HCT116 (cell line): ENCODE measurements at regions not wholly inside any gene's neighbourhood (a gene's known extent, or its start where the extent isn't known, plus 50 kb on each side); places are given as distances from the start of the nearest gene placed in this dataset.

Experiments used
- ATAC-seq: fragments of 200-7000 bp; cut with Tn5 transposase; 2 replicates; pipeline ENCODE4 v1.9.1; 2020; ENCODE audit warnings: mild to moderate bottlenecking, moderate library complexity
- BruUV-seq: library from RNA; stranded (reverse); fragments of 400-500 nt; replicated peaks from 2 replicates; lab custom pipeline; 2021; lab: Mats Ljungman, UMichigan
- CTCF ChIA-PET: fragments of 300-600 bp; sonication (Branson Sonifier 250); formaldehyde crosslinking; loops from one replicate; lab custom pipeline; 2021; ENCODE audit warnings: antibody characterized with exemption; lab: Charles Lee
- POLR2A ChIA-PET: fragments of 300-600, 350-600 bp; sonication (Branson Sonifier 250); formaldehyde crosslinking; loops from one replicate; lab custom pipeline; 2021; ENCODE audit warnings: antibody characterized with exemption; lab: Charles Lee
- RAD21 ChIA-PET, 2 experiments: fragments of 300-600 bp; sonication (Branson Sonifier 250); formaldehyde crosslinking; loops; one replicate each; lab custom pipeline; 2023; ENCODE audit warnings: low total read pairs in 2 of 2; ENCODE audit not compliant: uncharacterized antibody in 2 of 2, unreplicated experiment in 2 of 2, low non-redundant PET in 1 of 2; lab: Charles Lee
- DNase-seq: peaks from one replicate; pipeline ENCODE4 v3.0.0-alpha.2; 2010; ENCODE audit warnings: low read depth, low spot score
- H2AFZ ChIP-seq: fragments of 200-600 bp; shearing (Covaris generic), sonication (generic); 2 replicates; pipeline ENCODE4 v1.6.1; 2017; ENCODE audit warnings: low read depth, mixed run types, mixed read lengths, antibody characterized with exemption, low read length; ENCODE audit not compliant: poor library complexity, severe bottlenecking
- H3K27ac ChIP-seq: 2 replicates; pipeline ENCODE4 v1.5.1; 2012; ENCODE audit warnings: low read depth, low read length
- H3K27me3 ChIP-seq: fragments of 200-600 bp; sonication (generic); 2 replicates; pipeline ENCODE4 v1.6.1; 2016; ENCODE audit warnings: mixed run types, low read length, mixed read lengths; ENCODE audit not compliant: insufficient read depth
- H3K36me3 ChIP-seq, 2 experiments: fragments of 200-500 bp in 1 of 2; fragments of 200-600 bp in 1 of 2; sonication (Bioruptor generic) in 1 of 2; sonication (generic) in 1 of 2; 2 replicates each; pipeline versions ENCODE4 v1.5.1 to v1.6.1; 2014 to 2016; ENCODE audit warnings: low read length in 2 of 2, inconsistent platforms in 1 of 2, mixed read lengths in 1 of 2, mixed run types in 1 of 2; ENCODE audit not compliant: insufficient read depth in 2 of 2, control insufficient read depth in 1 of 2
- H3K4me1 ChIP-seq, 2 experiments: fragments of 200-600 bp in 1 of 2; sonication (generic) in 1 of 2; 2 replicates each; pipeline versions ENCODE4 v1.5.1 to v1.6.1; 2012 to 2017; ENCODE audit warnings: low read length in 2 of 2, inconsistent platforms in 1 of 2, mild to moderate bottlenecking in 1 of 2, mixed read lengths in 1 of 2, mixed run types in 1 of 2, moderate library complexity in 1 of 2; ENCODE audit not compliant: insufficient read depth in 2 of 2, control insufficient read depth in 1 of 2
- H3K4me2 ChIP-seq: fragments of 200-600 bp; sonication (generic); 2 replicates; pipeline ENCODE4 v1.6.1; 2017; ENCODE audit warnings: mixed run types, low read length, mixed read lengths
- H3K4me3 ChIP-seq, 2 experiments: fragments of 200-600 bp in 1 of 2; sonication (generic) in 1 of 2; replicated peaks in 1 of 2; 2 replicates each; pipeline ENCODE4 v1.5.1; 2011 to 2016; ENCODE audit warnings: low read length in 2 of 2, control low read depth in 1 of 2, low read depth in 1 of 2, mild to moderate bottlenecking in 1 of 2, mixed read lengths in 1 of 2, mixed run types in 1 of 2
- H3K79me2 ChIP-seq: fragments of 200-600 bp; sonication (generic); 2 replicates; pipeline ENCODE4 v1.6.1; 2017; ENCODE audit warnings: mild to moderate bottlenecking, mixed run types, low read length, moderate library complexity, mixed read lengths; ENCODE audit not compliant: insufficient read depth
- H3K9ac ChIP-seq: fragments of 200-600 bp; sonication (generic); 2 replicates; pipeline ENCODE4 v1.6.1; 2016; ENCODE audit warnings: low read length, mixed read lengths
- H3K9me2 ChIP-seq: fragments of 200-600 bp; sonication (generic), shearing (Covaris generic); 2 replicates; pipeline ENCODE4 v1.6.1; 2017; ENCODE audit warnings: mixed run types, mild to moderate bottlenecking, moderate library complexity; ENCODE audit not compliant: insufficient read depth
- H3K9me3 ChIP-seq, 2 experiments: fragments of 200-500 bp in 1 of 2; fragments of 200-600 bp in 1 of 2; sonication (Bioruptor generic) in 1 of 2; sonication (generic) in 1 of 2; 2 replicates each; pipeline ENCODE4 v1.6.1; 2014 to 2017; ENCODE audit warnings: low read length in 2 of 2, mixed read lengths in 2 of 2, inconsistent platforms in 1 of 2, low read depth in 1 of 2, mild to moderate bottlenecking in 1 of 2, mixed run types in 1 of 2, moderate library complexity in 1 of 2; ENCODE audit not compliant: control insufficient read depth in 1 of 2, insufficient read depth in 1 of 2
- H4K20me1 ChIP-seq: fragments of 200-600 bp; sonication (generic), shearing (Covaris generic); 2 replicates; pipeline ENCODE4 v1.6.1; 2017; ENCODE audit warnings: mixed run types, mild to moderate bottlenecking, moderate library complexity; ENCODE audit not compliant: insufficient read depth
- CBX3 ChIP-seq: IDR thresholded peaks from 2 replicates; pipeline ENCODE4 v1.6.1; 2012; ENCODE audit warnings: low read depth
- CEBPB ChIP-seq: IDR thresholded peaks from 2 replicates; pipeline ENCODE4 v1.6.1; 2012; ENCODE audit warnings: low read depth
- EGR1 ChIP-seq: IDR thresholded peaks from 2 replicates; pipeline ENCODE4 v1.6.1; 2012; ENCODE audit warnings: low read depth
- ELF1 ChIP-seq: IDR thresholded peaks from 2 replicates; pipeline ENCODE4 v1.6.1; 2012; ENCODE audit warnings: low read depth, borderline replicate concordance
- EZH2 ChIP-seq: fragments of 200-600 bp; sonication (generic); IDR thresholded peaks from 2 replicates; pipeline ENCODE4 v1.6.1; 2017; ENCODE audit warnings: antibody characterized with exemption, mixed run types
- EZH2phosphoT487 ChIP-seq: fragments of 200-600 bp; IDR thresholded peaks from 2 replicates; pipeline ENCODE4 v1.6.1; 2018; ENCODE audit warnings: antibody characterized with exemption, borderline replicate concordance
- FOSL1 ChIP-seq: IDR thresholded peaks from 2 replicates; pipeline ENCODE4 v1.6.1; 2012; ENCODE audit warnings: low read depth
- JUND ChIP-seq: IDR thresholded peaks from 2 replicates; pipeline ENCODE4 v1.6.1; 2012
- POLR2A ChIP-seq: IDR thresholded peaks from 2 replicates; pipeline ENCODE4 v1.7.0; 2011; ENCODE audit warnings: borderline replicate concordance; ENCODE audit not compliant: insufficient read depth, insufficient read length; ENCODE audit errors: extremely low read depth
- SP1 ChIP-seq: IDR thresholded peaks from 2 replicates; pipeline ENCODE4 v1.6.1; 2012; ENCODE audit warnings: low read depth
- SRF ChIP-seq: IDR thresholded peaks from 2 replicates; pipeline ENCODE4 v1.6.1; 2012; ENCODE audit warnings: low read depth
- TCF7L2 ChIP-seq: IDR thresholded peaks from 2 replicates; pipeline ENCODE4 v1.7.0; 2011; ENCODE audit warnings: borderline replicate concordance, inconsistent platforms; ENCODE audit not compliant: insufficient read depth, insufficient read length; ENCODE audit errors: extremely low read depth
- YY1 ChIP-seq: IDR thresholded peaks from 2 replicates; pipeline ENCODE4 v1.6.1; 2011; ENCODE audit warnings: low read length, low read depth, moderate library complexity, mild to moderate bottlenecking; ENCODE audit not compliant: insufficient replicate concordance; ENCODE audit errors: extremely low read depth
- ZBTB33 ChIP-seq: IDR thresholded peaks from 2 replicates; pipeline ENCODE4 v1.6.1; 2011; ENCODE audit warnings: mild to moderate bottlenecking, low read length, moderate library complexity; ENCODE audit not compliant: insufficient replicate concordance; ENCODE audit errors: extremely low read depth
- ZFX ChIP-seq: fragments of 450-650 bp; IDR thresholded peaks from 2 replicates; pipeline ENCODE4 v1.6.1; 2017
- intact Hi-C: fragments of 100-400 bp; cut with micrococcal nuclease; formaldehyde crosslinking; loops from 2 replicates; pipeline ENCODE4 v1.10.0; 2022
- TF ChIP-seq, protein P1 (sequence below), 3 experiments: fragments of 200-600 bp in 1 of 3; sonication (generic) in 1 of 3; IDR thresholded peaks in 2 of 3; conservative IDR thresholded peaks in 1 of 3; 2 replicates each; pipeline ENCODE4 v1.5.1; 2012 to 2017; ENCODE audit warnings: low read depth in 2 of 3, low read length in 2 of 3, antibody characterized with exemption in 1 of 3, borderline replicate concordance in 1 of 3, control low read depth in 1 of 3, mild to moderate bottlenecking in 1 of 3, mixed read lengths in 1 of 3, mixed run types in 1 of 3, moderate library complexity in 1 of 3; ENCODE audit not compliant: insufficient read depth in 1 of 3
- TF ChIP-seq, protein P2 (sequence below): IDR thresholded peaks from 2 replicates; pipeline ENCODE4 v1.6.1; 2012
- TF ChIP-seq, protein P3 (sequence below): IDR thresholded peaks from 2 replicates; pipeline ENCODE4 v1.6.1; 2012
- TF ChIP-seq, protein P4 (sequence below): IDR thresholded peaks from 2 replicates; pipeline ENCODE4 v1.6.1; 2012; ENCODE audit warnings: low read depth

DNA sequence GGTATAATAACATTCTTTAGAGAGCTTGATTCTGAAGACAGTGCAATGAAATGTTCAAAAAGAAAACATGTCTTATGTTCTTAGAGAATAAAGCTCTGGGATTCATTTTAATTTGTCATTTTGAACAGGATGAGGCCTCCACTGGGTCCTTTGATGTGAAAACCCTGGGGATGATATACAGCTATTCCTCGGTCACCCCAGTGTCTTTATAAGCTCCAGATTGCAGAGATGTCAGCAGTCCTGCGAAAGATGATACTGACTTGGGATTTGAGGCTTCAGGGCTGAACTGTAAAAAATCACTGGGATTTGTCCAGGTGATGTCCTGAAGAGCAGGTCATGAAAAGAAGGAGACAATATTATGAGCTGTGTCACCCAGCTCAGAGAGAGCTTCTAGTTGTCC, 529.7 kb upstream of the ZNF608 start:
- ChIA-PET CTCF (interaction anchor here (0.6 kb wide), 1 partner anchor 40 kb away, joined by 3 read pairs; no protein-coding TSS in a partner anchor), POLR2A (no interaction called here), RAD21 (no interaction called here)
- H3K4me3 ChIP-seq = no peak overlapping the region
- no peak overlapping the region for H3K9ac ChIP-seq
- H2AFZ ChIP-seq = peak overlapping the region; percentile 28
- no peak overlapping the region for H3K4me2 ChIP-seq
- no peak for DNase-seq
- no peaks in the 10 kb centered on the region for H3K27me3 ChIP-seq
- no peaks in the 10 kb centered on the region for H3K9me3 ChIP-seq
- peaks cover 9 to 29% of the 10 kb centered on the region in 2 experiments for H3K4me1 ChIP-seq
- no peaks in the 10 kb centered on the region for H3K36me3 ChIP-seq
- H3K79me2 ChIP-seq = no peaks in the 10 kb centered on the region
- TF ChIP-seq ZFX (no peak), FOSL1 (no peak), ELF1 (no peak), JUND (no peak), ZBTB33 (no peak), EZH2 (no peak), EGR1 (no peak), SP1 (no peak), YY1 (no peak), SRF (no peak), POLR2A (no peak), TCF7L2 (no peak), CBX3 (no peak), EZH2phosphoT487 (no peak), CEBPB (no peak)
- TF ChIP-seq, protein P1, sequence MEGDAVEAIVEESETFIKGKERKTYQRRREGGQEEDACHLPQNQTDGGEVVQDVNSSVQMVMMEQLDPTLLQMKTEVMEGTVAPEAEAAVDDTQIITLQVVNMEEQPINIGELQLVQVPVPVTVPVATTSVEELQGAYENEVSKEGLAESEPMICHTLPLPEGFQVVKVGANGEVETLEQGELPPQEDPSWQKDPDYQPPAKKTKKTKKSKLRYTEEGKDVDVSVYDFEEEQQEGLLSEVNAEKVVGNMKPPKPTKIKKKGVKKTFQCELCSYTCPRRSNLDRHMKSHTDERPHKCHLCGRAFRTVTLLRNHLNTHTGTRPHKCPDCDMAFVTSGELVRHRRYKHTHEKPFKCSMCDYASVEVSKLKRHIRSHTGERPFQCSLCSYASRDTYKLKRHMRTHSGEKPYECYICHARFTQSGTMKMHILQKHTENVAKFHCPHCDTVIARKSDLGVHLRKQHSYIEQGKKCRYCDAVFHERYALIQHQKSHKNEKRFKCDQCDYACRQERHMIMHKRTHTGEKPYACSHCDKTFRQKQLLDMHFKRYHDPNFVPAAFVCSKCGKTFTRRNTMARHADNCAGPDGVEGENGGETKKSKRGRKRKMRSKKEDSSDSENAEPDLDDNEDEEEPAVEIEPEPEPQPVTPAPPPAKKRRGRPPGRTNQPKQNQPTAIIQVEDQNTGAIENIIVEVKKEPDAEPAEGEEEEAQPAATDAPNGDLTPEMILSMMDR (IDR thresholded peaks at IDR 0.05 in 2 of 3, conservative IDR thresholded peaks at IDR 0.05 in 1 of 3; ENCODE audit: borderline replicate concordance in 1 of 3, insufficient read depth in 1 of 3, low read depth in 2 of 3, low read length in 2 of 3) = no peak
- TF ChIP-seq, protein P2, sequence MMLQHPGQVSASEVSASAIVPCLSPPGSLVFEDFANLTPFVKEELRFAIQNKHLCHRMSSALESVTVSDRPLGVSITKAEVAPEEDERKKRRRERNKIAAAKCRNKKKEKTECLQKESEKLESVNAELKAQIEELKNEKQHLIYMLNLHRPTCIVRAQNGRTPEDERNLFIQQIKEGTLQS = no peak
- TF ChIP-seq, protein P3, sequence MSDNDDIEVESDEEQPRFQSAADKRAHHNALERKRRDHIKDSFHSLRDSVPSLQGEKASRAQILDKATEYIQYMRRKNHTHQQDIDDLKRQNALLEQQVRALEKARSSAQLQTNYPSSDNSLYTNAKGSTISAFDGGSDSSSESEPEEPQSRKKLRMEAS = no peak
- TF ChIP-seq, protein P4, sequence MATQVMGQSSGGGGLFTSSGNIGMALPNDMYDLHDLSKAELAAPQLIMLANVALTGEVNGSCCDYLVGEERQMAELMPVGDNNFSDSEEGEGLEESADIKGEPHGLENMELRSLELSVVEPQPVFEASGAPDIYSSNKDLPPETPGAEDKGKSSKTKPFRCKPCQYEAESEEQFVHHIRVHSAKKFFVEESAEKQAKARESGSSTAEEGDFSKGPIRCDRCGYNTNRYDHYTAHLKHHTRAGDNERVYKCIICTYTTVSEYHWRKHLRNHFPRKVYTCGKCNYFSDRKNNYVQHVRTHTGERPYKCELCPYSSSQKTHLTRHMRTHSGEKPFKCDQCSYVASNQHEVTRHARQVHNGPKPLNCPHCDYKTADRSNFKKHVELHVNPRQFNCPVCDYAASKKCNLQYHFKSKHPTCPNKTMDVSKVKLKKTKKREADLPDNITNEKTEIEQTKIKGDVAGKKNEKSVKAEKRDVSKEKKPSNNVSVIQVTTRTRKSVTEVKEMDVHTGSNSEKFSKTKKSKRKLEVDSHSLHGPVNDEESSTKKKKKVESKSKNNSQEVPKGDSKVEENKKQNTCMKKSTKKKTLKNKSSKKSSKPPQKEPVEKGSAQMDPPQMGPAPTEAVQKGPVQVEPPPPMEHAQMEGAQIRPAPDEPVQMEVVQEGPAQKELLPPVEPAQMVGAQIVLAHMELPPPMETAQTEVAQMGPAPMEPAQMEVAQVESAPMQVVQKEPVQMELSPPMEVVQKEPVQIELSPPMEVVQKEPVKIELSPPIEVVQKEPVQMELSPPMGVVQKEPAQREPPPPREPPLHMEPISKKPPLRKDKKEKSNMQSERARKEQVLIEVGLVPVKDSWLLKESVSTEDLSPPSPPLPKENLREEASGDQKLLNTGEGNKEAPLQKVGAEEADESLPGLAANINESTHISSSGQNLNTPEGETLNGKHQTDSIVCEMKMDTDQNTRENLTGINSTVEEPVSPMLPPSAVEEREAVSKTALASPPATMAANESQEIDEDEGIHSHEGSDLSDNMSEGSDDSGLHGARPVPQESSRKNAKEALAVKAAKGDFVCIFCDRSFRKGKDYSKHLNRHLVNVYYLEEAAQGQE = no peak
- no peak overlapping the region for H3K27ac ChIP-seq
- no peaks in the 10 kb centered on the region for H4K20me1 ChIP-seq
- no peak for ATAC-seq
- BruUV-seq = no TSS peak
- no peaks in the 10 kb centered on the region for H3K9me2 ChIP-seq
- intact Hi-C loops = no loop called here
